ENCODE measurements at regions not wholly inside any gene's neighbourhood (a gene's known extent, or its start where the extent isn't known, plus 50 kb on each side); places are given as distances from the start of the nearest gene placed in this dataset.

DNA sequence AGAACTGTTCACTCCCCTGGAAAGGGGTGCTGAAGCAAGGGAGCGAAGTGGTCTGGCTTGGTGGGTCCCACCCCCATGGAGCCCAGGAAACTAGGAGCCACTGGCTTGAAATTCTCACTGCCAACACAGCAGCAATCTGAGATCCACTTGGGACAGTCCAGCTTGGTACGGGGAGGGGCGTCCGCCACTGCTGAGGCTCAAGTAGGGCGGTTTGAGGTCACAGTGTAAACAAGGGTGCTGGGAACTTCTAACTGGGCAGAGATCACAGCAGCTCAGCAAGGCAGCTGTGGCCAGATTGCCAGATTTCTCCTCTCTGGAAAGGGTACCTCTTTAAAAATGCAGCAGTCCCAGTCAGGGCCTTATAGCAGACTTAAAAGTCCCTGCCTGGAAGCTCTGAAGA lies 53.9 kb upstream of the GALNTL6 start:
- DNase-seq: no peak

DNA sequence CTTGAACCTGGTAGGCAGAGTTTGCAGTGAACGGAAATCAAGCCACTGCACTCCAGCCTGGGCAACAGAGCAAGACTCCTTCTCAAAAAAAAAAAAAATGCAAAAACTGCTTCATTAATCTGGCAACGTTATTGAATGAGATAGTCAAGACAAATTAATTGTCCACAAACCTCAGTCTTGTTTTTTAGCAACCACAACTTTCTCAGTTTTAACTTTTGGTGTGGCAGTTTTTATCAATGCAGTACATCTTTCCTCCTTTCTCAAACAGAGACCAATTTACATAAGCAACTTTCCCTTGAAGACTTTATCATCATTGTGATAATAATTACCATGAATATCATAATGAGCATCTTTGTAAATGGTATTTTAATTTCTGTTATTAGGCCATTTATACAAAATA lies 61.7 kb upstream of the GALNTL6 start:
- DNase-seq: no peak

DNA sequence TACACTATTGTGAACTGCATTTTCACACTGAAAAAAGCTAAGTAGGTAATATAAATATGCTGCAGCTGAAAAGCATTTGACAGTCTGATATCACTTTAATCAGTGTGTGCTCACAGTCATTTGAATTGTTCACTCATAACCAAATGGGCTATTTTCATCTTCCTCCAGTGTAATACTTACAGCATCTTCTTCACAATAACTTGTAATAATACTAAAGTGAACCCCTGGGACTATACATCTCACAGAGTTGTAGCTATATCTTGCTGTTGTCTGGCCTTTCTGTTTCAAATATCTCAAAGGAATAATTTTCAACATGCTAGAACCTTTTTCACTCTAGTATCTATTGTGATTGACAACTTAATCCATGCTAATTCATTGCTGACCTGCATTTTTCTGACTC lies 66.8 kb upstream of the GALNTL6 start:
- DNase-seq: no peak

DNA sequence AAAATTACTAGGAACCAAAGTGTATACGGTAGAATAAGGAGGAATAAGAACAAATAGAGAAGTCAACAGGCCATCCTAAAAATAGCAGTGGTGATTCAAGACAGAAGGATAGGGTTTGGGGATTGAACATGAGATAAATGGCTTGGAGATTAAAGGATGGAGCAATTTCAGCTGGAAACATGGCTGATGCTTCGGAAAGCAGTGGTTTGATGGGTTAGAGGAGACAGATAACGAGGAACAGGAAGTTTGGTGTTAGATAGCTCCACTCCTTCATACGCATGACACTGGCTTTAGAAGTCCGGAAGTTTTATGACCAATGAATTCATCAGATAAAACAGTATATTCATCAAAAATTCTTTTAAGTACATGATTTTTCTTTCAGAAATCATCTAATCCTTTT lies 70.8 kb upstream of the GALNTL6 start:
- no peak for DNase-seq

DNA sequence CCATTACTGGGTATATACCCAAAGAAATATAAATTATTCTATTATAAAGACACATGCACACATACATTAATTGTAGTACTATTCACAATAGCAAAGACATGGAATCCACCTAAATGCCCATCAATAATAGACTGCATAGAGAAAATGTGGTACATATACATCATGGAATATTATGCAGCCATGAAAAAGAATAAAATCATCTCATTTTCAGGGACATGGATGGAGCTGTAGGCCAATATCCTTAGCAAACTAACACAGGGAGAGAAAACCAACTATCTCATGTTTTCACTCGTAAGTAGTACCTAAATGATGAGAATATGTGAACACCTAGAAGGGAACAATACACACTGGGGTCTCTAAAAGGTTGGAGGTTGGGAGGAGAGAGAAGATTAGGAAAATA lies 86.0 kb upstream of the GALNTL6 start:
- no peak for DNase-seq

DNA sequence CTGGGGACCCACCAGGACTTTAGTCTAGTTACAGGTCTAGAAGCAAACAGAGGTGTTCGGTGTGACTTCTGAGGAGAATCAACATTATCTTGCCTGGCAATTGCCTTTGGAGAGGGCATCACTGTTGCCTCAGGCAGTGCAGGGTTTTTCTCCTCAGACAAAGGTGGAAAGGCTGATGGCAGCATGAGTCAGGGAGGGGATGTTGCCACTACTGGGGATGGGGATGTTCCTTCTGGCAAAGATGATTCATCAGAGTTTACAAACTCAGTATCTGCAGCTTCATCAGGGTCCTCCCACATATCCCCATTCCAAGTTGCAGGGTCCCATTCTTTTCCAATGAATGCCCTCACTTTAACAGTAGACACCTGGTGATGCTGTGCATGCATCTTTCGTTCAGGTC lies 91.3 kb upstream of the GALNTL6 start:
- DNase-seq: no peak

DNA sequence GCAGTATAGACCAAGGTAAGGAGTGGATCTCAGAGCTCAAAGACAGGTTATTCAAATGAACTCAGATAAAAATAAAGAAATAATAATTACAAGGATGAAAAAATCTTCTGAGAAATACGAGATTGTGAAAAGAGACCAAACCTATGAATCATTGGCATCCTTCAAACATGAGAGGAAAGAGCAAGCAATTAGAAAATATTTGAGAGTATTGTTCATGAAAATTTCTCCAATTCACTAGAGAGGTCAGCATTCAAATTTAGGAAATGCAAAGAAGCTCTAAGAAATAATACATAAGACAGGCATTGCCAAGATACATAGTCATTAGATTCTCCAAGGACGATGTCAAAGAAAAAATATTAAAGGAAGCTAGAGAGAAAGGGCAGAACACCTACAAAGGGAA lies 93.5 kb upstream of the GALNTL6 start:
- no peak for DNase-seq

DNA sequence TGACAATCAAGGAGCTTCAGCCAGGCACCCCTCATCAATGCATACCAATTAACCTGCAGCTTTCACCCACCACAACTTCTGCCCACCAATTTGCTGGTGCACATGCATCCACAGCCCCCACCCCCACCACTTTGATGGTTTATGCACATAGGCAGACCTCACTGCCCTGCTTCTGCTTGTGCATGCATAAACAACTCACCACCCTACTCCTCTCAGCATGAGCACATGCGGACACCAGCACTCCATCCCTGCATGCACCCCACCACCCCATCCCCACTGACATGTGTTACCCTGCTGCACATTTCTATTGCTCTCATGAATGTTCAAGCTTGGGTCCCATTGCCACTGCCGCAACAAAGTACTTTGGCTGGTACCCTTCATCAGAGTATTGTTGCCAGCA lies 94.5 kb upstream of the GALNTL6 start:
- DNase-seq: no peak

DNA sequence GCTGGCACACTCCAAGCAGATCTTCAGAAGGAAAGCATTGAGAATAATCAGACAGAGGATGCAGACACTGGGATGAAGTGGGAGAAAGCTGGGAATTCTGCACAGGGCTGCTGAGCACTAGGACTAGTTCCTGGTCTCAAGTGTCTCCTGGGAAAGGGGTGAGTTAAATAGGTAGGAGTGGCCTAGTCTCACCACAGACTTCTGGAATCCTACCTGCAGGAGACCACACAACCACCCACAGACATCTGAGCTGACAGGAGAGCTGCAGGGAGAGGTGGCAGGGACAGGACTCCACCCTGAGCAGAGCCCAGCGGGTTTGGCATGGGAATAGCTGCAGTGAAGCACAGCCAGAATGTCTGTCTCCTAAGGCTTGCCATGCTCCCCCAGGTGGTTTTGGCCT lies 95.1 kb upstream of the GALNTL6 start:
- DNase-seq: no peak

DNA sequence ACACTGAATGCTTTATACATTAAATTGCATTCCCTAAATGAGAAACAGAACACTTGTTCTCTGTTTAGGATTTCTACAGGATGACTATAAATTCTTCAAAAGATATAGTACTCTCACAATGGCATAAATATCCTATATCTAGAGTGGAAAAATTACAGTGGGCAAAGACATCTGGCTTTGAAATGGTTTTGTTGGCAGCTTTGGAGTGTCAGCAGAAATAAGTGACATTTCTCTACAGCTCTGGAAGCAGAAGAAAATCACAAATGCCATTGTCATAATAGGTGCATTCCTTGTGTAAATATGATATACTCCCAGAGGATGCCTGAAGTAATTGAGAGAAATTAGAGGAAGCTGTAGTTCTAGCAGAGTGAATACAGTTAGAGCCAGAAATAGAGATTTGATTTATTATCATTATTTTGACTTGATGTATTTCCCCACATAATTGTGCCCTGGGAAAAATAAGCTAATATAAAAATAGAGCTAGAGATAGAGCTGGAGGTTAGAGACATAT lies 95.9 kb upstream of the GALNTL6 start:
- DNase-seq: no peak

DNA sequence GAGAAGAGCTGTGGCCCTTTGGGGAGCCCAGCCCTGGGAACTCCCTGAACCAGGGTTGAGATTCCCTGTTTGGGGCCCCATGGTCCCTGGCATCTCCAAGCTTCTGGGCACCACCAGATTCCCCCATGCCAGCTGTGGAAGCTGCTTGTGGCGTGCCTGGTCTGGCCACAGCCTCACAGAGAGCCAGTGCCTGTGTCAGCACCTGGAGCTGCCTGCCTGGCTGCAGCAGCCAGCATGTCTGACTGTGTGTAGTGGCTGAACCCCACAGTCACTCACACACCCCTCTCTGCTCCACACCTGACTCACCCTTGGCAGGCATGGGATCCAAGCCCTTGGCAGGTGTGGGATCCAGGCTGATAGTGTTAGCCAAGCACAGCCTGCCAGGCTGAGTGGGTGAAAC lies 97.2 kb upstream of the GALNTL6 start:
- DNase-seq: no peak

DNA sequence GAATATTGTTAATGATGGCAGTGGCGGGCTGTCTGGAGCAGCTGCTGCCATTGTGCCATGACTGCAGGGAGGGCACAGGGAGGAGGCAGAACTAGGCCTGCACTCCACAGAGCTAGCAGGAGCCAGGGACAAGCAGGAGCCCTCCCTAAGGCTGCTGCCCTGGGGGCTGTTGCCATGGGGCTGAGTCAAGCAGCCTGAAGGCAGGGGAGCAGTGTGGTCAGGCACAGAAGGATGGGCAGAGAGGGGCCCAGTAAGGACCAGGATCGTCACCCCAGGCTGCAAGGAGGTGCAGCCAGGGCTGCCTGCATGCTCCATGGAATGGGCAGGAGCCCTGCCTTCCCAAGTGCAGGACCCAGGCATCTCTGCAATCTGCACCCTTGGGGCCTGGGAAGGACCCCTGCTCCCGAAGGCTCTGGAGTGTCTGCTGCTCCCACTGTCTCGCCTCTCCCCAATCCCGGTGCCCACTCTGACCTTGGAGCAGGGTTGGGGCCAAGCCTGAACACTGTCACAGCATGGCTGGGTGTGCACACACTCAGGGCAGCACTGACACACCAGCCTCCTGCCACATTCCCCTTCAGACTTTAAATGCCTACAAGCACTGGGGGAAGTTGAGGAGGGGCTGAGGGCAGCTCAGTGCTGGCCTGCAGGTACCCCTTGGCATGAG lies 98.3 kb upstream of the GALNTL6 start:
- DNase-seq: no peak

DNA sequence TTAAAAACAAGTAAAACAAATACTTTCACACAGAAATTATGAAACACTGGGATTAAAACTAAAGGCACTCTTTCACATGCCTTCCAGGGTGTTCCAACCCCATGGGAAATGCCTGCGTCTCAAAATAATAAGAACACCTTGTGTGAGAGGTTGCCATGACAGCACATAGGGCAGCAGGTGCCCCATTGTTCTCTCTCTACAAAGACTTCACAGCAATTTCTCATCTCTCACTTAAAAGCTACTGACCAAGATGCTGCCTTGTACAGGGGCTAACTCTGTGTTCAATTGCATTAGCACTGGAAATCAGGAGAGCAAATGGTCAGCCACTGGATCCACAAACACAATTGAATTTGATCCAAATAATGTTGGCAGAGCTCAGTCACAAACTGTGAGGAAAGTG lies 102.5 kb upstream of the GALNTL6 start:
- DNase-seq: no peak

DNA sequence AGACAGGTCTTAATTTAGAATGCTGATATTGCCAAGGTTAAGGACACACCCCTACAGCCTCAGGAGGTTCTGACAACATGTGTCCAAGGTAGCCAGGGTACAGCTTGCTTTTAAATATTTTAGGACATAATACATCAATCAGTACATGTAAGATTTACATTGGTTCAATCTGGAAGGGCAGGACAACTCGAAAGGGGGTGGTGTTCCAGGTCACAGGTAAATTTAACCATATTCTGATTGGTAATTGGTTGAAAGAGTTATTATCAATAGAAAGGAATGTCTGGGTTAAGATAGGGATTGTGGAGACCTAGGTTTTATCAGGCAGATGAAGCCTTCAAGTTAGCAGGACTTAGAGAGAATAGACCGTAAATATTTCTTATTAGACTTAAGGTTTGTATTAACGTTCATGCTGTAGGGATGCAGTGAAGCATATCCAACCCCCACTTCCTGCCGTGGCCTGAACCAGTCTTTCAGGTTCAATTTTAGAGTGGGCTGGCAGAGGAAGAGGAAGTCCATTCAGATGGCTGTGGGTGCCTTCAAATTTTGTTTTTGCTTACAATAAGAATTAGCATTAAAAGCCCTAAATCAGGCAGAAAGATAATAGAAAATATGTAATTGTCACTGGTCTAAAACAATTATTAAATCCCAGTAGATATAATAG lies 136.5 kb upstream of the GALNTL6 start:
- no peak for DNase-seq

DNA sequence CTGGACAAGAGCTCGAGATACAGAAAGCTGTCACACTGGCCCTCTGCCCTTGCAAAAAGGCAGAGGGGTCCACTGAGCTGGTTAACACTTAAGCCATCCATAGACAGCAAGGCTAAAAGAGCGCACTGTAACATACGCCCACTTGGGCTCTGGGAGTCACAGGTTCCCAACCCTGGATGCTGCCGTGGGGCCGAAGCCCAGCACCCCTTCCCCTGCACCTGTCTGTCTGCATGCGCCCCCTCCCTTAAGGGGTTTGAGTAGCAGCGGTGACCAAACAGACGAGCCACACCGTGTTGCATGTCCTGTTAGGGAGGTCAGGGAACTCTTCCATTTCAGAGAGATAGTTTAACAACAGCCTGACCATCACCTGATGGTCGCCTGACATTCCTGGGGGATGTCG lies 138.4 kb upstream of the GALNTL6 start:
- DNase-seq: no peak

DNA sequence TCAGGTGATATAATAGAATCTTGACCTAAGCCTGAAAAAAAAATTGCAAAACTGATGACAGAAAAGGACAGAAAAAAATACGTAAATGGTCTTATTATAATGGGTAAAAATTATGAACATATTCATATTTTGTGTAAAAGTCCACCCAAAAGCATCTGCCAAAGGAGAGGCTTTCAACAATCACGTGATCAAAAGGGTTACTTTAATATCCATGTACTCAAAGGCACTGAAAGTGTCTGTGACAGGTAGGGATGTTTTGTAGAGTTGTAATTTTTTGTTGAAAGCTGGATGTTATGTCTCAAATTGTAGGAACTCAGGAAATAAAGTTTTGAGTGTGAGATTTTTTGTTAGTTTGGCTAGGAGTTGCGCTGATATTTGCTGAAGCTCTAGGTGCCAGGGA lies 144.8 kb upstream of the GALNTL6 start:
- no peak for DNase-seq

DNA sequence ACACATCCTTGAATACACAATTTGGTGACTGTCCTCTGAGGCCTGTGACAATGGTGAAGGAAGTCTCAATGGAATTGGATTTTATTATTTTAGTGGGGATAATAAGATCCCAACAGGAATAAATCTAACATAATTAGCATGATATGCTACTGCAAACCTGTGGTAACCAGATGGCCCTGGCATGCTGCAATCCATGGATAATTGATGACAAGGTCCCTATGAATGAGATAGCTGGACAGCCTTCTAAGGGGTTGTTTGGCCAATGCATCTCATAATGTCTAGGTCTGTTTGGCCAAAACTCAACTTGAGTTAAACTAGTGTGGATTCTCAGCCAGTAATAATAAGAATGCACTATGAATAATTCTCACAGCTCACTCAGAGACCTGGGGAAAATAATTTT lies 145.3 kb upstream of the GALNTL6 start:
- no peak for DNase-seq

DNA sequence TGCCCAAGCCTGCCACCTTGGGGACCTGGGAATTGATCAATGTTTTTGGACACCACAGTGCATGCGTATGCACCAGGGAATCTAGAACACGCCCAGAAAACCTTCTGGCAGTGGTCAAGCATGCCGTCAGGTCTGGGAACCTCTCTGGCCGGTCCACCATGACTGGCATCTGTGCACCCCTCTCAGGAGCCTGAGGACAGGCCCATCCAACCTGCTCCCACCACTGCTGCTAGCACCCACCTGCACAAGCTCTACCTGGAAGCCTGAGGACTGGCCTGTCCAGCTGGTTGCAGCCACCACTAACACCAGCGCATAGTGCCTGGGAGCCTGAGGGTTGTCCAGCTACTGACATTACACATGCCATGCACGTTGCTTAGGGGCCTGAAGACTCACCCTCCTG lies 162.1 kb upstream of the GALNTL6 start:
- DNase-seq: no peak

DNA sequence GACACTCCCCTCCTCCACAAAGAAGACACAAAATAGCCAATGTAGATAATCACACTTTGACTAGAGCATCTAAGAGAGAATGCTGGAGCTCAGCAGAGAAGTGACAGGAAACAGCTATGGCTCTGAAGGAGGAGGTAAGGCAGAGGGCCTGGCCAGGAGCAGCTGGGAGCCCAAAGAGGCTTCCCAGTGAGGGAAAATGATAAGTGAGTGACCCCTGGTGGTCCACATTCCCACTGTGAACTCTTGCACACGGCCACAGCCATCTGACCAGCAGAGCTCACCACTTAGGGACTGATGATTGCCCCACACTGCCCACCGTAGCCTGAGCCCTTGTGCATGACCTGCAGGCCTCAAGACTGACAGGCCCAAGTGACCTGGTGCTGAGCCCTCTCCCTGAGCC lies 162.7 kb upstream of the GALNTL6 start:
- no peak for DNase-seq

DNA sequence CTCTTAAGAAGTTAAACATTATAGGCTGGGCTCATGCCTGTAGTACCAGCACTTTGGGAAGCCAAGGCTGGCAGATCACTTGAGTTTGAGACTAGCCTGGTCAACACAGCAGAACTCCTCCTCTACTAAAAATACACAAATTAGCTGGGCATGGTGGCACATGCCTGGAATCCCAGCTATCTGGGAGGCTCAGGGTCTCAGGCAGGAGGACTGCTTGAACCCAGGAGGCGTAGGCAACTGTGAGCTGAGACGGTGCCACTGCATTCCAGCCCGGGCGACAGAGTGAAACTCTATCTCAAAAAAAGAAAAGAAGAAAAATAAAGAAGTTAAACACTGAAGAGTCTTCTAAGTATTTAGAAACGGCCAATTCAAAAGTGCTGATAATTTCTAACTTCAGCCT lies 164.3 kb upstream of the GALNTL6 start:
- no peak for DNase-seq

DNA sequence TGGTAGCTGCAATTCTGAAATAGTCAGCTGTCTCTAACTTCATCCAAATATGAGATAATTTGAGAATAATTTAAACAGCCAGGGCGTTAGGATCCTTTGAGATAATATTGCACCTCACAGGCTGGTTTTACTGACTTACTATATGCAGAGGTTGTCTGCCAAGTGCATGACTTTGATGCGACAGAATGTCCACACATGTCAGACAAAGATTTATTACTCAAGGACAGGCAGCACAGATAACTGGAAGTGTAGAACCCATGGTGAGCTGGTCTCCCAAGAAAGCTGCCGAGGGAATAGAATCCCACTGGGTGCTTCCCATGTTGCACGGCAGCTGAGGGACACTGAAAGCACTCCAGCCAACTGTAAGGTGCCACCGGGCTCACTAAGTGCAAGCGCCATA lies 166.2 kb upstream of the GALNTL6 start:
- DNase-seq: no peak

DNA sequence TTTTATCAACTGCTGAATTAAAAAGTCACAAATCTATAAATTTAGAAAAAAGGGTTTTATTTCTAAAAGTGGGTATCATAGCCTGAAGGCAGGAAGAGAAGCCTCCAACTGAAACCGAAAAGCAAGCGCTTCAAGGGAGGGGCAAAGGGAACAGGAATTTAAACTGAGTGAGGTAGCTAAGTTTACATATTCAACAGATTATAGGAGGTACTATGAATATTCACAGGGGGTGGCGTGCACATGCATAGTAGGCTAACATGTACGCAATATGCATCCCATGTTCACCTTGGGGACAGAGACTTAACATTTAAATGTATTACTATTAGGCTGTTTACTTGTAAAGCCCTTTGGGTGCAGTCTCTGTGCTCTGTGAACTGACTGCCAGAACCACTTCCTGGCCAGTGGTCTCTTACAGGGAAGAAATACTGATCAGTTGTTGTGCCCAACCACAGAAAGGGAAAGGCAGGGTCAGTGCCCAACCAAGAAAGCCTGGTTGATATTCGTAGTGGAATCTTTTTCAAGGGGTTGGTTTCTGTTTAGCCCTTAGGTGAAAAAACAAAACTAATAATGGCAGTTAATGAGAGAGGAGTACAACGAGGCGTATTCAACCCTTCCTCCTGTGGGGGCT lies 168.7 kb upstream of the GALNTL6 start:
- DNase-seq: no peak

DNA sequence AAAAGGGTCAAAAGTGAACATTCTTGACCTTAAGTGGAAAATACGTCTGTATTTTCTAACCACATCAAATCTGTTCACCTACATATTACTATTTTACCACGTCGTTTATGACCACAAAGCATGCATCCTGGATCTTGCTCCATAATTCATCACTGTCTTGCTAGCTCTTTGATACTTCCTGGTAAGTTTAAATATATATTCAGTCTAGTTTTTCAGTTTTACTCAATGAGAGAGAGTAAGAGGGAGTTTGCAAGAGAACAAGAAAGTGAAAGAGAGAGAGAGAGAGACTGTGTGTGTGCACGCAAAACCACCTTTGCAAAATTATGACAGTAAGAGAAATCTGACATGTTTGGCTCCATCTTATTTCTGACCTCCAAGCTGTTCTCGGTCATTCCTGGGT lies 173.7 kb upstream of the GALNTL6 start:
- no peak for DNase-seq

DNA sequence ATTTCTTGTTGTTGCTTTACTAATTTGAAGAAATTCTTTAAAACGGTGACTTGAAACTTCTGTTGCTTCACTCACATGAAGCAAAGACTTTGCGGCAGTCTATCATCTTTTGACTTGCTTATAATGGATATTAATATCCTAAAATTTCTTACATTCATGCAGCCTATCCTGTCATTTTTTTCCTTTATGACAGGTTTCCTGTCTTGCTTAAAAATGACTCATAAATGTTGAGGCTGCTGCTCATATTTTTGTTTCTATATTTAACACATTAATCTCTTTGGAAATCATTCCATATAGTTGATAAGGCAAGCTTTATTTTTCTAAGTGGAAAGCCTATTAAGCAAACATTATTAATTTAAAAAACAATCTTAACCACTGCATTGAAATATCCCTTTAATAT lies 176.6 kb upstream of the GALNTL6 start:
- DNase-seq: no peak

DNA sequence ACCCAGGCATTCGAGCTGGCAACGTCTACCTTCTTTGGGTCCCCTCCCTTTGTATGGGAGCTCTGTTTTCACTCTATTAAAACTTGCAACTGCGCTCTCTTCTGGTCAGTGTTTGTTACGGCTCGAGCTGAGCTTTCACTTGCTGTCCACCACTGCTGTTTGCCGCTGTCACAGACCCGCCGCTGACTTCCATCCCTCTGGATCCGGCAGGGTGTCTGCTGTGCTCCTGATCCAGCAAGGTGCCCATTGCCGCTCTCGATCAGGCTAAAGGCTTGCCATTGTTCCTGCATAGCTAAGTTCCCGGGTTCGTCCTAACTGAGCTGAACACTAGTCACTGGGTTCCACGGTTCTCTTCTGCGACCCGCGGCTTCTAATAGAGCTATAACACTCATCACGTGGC lies 183.5 kb upstream of the GALNTL6 start:
- no peak for DNase-seq
